NCI-H526 treated with DMSO at 0.1 percent for 48 hours (cell line): ENCODE measurements at regions not wholly inside any gene's neighbourhood (a gene's known extent, or its start where the extent isn't known, plus 50 kb on each side); places are given as distances from the start of the nearest gene placed in this dataset.

Experiments used
- DNase-seq: peaks from one replicate; lab custom pipeline; 2025; lab: John Stamatoyannopoulos, UW

DNA sequence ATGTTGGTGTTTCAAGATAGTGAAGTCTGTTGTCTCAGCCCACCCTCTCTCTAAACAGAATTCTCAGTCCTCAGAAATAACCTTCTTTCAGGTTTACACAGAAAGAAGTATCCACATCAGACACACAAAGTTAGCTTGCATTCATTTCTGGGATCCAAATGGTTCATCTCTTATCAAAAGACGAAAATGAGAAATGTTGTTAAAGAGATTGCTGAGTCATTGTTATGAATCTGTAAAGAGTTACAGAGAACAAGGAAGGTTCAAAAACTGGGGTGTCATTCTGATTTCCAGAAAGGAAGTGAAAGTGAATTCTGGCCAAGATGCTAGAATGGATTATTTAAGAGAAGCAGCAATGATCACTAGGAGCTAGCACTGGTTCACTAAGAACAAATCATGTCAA is 90.5 kb upstream of the ATXN1 start:
- DNase-seq: no peak

DNA sequence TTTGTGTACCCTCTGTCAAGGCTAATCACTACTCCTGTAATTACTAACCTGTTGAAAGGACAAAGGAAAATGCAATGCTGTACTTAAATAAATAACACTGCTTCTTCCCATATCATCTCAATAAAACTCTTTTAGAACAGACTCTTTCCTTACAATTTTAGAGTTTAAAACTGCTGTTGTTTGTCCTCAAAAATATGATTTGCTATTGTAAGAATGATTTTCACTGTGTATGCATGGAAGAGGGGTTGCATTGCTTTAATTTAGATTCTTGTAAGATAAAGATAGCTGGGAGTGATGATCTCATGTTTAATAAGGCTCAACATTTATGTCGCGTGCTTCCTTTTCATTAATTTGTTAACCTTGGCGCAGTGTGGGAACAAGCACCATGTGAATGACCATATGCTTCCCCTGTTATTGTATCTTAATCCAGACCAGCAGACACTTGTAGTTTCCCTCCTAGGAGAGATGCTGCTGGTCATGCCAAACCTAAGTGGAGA is 89.8 kb upstream of the ATXN1 start:
- no peak for DNase-seq

DNA sequence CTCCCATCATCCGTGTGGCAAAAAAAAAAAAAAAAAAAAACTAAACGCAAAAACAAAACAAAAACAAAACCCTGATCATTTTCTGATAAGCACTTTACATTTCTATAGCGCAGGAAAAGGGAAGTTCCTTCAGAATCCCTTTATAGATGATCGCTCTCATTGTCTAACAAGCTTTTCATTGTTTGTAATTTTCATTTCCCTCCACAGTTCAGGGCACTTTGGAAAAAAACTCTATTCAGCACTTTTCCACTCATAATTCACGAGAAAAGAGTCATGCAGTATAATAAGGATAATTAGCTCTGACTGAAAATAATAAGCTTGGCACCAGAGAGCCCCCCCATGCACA is 89.4 kb upstream of the ATXN1 start:
- DNase-seq: no peak

DNA sequence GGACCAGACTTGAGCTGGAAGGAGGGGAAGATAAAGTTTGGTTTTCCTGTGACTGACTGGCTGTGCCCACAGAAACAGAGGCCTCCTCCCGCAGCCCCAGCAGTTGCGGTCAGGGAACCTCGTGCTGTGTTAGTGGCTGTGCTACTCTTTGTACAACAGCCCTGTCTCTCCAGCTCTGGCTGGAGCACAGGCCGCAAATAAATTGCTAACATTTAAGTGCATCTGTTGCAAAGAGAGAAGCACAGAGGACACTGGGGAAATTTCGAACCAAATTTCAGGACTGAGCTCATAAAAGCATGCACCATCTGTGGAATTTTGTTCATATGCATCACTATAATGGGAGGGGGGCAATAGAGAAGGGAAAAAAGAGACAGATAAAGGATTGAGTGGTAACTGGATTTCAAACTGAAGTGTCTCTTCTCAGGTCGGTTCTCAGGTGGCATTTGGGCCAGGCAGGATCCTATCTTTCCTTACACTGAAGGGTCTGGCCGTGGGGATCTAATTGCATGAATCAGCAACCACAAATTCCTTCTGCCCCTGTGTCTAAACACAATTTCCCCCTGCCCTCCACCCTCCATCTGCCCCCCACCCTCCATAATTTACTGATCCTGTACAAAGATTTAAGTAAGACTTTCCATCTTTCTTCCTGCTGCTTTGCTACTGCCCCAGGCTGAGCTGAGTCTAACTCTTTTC is 88.9 kb upstream of the ATXN1 start:
- DNase-seq: no peak

DNA sequence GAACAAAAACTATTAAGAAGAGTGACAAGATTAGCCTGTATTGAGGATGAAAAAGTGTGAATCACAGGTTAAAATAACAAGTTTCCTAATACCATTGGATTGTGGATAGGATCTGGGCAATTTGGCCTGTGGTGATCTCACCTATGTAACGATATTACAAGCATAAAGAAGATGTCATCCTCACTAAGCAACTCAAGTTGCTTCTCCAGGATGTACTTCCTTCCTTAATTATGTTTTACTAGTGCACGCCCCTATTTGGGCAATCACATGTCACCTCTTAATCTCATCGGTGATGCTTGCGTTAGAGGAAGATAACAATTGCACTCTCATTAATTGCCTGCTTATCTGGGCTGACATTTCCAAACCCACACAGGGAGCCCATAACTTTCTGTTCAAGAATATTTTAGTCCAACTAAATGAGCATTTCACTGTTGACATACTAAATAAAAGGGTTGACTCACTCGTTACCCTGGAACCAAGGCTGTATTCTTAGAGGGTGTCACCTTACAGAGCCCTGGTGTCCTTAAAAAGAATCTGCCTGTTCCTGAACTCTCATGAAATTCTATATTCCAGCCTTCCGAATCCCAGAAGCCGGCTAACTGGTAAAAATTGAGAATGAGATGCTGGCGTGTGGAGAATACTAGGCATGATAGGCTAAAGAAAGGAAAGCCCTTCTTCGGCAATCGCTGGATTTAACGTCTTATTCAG is 88.2 kb upstream of the ATXN1 start:
- no peak for DNase-seq

DNA sequence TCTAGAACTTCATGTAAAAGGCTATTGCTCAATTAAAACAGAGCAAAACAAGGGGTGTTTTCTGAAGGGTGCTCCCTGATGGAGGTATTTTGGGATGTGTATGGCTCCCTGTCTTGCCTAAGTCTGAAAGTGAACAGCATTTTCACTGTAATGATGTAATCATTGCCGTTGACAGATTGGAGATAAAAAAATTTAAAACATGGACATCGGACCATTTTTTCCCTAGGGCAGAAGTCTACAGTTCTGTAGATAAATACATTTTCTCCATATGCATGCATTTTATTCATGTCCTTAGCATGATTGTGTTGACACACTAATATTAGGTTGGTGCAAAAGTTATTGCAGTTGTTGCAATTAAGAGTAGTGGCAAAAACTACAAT is 85.1 kb upstream of the ATXN1 start:
- no peak for DNase-seq

DNA sequence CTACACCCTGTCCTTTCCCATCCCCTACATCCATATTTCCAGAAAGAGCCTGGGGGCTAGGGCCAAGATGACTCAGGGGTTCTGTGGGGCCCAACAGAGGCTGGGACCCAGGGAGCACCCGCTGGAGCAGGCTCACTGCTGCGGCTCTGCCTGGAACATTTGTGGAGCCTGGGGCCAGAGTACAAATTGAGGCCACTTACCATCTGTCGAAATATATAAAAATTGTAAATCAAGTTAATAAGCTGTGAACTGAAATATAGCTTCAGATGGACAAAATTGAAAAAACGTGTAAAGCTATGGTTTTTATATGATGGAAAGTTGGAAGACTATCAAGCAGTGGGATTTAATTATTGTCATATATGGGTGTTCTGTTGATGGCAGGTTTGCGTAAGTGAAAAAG is 82.9 kb upstream of the ATXN1 start:
- no peak for DNase-seq

DNA sequence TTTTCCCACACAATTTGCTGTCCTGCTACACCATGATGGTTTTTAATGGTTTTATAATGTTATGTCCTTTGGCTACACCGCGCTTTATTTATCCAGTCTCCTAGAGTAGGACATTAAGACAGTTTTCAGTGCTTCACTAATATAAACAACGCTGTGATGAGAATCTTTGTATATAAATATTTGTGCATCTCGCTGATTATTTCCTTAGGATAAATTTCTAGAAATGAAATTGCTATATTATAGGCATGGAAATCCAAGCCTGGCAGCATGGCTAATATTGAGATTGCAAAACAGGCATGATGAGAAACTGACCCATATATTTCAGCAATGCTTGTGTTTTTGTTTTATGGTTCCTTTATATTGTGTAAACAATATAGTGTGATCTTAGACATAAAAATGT is 81.4 kb upstream of the ATXN1 start:
- no peak for DNase-seq

DNA sequence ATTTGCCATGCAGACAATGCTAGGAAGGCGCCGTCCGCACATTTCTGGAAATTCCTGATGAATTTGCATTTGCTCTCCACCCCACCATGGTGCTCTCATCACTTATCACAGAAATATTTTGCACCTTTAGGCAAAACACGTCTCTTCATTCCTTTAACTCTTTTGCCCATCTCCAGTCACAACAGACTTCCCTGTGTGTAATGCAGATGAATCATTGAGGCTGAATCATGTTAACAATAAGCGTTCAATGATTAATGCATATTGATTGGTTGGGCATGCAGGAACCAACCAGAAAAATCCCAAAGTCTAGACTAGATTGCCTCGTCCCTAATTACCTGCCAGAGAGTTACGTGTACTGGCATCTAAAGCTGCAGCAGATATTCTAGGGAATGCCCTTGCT is 80.0 kb upstream of the ATXN1 start:
- no peak for DNase-seq

DNA sequence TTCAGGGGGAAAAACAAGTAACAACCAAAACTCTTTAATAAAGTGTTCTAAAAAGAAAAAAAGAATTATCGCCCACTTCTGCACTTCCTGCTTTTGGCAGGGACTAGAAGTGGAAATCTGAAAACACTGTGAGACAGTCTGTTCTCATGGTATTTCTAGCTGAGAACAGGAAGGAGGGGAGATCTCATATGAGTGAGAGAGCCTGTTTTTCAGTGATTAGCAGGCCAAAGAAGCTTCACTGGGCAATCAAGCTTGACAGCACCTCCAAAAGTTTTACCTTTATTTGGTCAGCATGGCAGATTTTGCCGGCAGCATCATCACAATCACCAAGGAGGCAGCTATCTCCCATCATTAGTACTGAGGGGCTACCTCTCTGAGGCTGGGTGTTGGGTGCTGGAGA is 79.5 kb upstream of the ATXN1 start:
- no peak for DNase-seq

DNA sequence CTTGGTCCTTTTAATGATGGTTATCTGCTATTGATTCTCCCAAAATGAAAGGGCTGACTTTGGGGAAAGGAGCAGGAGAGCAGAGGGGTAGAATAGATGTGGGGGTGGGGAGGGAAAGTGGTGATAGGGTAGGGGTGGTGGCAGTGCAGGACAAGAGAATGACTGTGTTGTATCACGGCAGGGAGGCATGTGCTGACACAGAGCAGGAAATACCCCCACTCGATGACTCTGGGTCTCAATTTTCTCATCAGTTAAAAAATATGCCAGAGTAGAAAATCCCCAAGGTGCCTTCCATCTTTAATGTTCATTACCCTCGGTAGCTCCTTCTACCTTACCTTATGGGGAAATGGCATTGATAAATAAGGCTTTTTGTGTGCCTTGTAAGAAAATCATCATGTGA is 79.0 kb upstream of the ATXN1 start:
- no peak for DNase-seq

DNA sequence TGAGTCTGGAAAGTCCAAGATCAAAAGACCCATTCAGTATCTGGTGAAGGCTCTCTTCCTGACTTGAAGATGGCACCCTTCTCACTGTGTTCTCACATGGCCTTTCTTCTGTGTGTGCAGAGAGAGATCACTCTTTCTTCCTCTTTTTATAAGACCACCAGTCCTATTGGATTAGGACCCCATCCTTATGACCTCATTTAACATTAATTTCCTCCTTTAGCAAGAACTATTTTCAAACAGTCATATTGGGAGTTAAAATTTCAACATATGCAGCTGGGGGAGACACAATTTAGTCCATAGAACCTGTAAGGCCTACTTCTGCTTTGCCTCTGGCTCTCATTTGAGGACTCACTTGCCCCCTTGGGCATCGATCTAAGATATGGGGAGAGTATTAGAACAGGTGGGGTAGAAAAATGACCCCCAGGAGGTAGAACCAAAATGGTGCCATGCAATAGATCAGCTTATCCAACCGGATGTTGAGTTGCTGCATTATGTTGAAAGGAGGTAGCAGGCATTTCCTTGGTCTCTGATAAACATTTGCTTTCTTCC is 78.4 kb upstream of the ATXN1 start:
- no peak for DNase-seq

DNA sequence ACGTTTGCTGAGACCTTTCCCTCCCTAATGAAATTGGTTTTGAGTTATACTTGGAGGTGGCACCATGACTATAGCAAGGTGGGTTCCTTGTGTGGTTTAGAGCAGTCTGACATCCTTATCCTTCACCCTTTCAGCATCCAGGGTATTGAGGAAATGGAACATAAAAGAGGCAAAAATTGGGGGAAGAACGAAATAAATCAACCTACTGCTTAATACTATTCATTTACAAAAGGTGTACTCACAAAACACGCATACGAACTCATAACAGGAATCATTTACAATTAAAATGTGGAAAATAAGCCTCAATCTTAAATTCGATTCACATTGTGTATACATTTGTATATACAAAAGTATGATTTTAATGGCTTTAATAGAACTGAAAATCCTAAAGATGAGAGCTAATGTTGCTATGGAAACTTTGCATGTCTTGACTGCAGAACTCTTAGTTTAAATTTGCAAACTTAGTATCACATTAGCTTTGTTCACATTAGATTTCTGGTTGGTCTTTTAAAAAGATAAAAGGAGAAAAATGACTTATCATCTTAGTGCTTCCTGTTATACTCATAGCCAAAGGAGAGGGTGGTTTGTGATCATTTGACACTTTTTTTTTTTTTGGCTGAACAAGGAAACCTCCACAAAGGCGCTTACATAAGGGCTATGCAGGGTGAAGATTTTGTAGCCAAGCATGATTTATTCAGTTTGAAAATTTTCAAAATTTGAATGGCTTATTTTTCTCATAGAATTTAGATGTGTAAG is 76.1 kb upstream of the ATXN1 start:
- no peak for DNase-seq

DNA sequence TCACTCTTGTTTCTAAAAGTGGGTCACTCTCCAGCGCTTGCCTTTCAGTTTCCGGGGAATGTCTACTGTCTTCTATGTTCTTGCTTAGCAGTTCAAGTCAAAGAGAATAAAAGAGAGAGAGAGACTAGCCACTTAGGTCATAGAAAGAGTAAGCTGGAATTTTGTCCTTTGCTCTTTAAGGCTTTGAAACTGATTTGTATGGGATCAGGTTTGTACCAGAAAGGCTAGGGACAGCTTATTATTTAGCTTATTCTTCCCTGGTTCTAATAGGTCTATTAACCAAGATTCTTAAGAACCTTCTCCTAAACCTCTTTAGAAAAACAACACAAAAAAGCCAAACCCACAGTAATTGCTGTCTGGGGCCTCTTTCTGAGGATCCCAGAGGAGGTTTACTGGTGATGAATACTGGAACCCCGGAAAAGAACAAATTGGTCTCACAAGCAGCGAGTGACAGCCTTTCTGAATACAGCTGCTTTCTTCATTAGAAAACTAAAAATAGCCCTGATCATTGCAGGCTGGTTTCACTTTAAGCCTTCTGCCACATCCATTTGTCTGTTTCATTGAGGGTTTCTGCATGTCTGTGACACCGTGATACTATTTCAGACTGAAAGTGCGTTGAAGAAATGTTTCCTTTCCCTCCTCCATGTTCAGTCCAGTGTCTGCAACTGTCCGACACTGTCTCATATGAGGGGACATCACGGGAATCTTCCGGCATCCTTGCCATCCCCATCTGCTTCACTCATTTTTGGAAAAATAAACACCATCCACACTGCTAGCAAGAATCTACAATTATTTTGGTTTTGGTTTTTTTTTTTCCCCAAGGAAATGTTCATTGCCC is 75.1 kb upstream of the ATXN1 start:
- DNase-seq: no peak

DNA sequence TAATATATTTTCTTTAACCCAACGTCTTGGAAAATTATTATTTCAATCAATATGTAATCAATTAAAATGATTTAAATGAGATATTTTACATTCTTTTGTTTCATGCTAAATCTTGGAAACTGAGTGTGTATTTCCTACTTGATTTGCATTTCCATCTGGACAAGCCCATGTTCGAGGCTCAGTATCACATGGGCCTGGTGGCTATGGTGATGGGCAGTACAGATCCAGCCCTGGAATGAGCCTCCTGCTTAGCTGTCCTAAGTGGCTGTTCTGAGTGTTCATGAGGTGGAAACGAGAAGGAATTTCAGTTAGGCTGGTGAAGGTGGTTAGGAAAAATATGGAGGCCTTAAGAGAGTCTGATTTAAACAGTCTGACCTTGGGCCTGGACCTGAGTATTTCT is 73.0 kb upstream of the ATXN1 start:
- DNase-seq: no peak

DNA sequence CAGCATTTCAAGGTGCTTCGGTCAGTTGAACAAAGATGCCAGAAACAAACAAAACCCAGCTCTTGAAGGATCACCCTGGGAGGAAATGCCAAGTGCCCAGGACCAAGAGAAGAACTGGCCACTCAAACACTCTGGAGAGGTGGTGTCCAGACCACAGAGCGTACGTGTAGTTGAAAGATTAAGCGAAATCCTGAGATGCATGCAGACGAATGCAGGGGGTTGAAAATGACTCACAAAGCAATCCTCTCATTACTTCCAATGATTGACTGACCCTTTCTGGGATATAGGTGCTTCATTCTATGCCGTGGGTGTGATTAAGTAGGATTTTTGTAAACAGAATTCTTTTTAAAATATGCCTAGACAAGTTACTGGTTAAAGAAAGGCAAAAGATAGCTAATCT is 71.5 kb upstream of the ATXN1 start:
- no peak for DNase-seq

DNA sequence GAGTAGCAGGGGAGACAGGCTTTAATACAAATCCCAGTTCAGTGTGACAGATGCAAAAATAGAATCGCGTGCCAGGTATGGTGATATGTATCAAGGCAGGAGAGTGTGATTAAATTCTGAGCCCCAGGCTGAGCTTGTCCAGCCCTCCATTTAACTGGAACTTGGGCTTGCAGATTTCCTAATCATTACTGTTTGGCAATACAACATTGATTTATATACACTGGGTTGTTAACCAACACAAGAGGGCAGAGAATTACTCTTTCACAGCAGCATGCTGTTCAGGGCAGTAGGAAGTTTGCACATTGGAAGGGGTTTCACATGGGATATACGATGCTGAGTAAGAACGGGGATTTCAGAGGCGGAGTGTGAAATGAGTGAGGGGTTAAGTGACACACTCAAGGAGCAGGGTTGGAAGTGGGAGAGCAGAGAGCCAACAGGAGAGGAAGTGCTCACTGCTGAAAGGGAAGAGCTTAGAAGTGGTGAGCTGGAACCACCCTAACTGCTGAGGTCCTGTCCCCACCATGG is 70.8 kb upstream of the ATXN1 start:
- DNase-seq: no peak

DNA sequence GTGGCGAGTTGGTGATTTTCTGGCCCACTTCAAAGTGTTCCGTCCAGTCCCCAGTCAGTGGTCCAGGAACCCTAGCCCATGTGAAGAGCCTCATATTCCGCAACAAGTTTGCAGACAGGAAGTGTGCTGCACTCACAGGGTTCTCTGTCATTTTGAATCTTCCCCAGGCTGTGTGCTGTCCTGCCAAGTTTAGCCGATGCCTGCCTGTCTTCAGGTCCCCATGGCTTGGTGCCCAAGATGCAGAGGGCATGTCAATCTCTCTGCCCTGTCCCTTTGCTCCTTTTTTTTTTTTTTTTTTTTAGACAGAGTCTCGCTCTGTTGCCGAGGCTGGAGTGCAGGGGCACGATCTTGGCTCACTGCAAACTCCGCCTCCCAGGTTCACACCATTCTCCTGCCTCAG is 69.9 kb upstream of the ATXN1 start:
- no peak for DNase-seq

DNA sequence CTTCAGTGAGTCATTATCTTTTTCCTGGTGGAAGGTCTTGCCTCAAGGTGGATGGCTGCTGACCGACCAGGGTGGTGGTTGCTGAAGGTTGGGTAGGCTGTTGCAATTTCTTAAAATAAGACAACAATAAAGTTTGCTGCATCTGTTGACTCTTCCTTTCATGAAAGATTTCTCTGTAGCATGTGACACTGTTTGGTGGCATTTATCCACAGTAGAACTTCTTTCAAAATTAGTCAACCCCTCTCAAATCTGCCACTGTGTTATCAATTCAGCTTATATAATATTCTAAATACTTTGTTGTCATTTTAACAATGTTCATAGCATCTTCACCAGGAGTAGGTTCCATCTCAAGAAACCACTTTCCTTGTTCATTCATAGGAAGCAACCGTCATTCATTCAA is 66.8 kb upstream of the ATXN1 start:
- DNase-seq: no peak

DNA sequence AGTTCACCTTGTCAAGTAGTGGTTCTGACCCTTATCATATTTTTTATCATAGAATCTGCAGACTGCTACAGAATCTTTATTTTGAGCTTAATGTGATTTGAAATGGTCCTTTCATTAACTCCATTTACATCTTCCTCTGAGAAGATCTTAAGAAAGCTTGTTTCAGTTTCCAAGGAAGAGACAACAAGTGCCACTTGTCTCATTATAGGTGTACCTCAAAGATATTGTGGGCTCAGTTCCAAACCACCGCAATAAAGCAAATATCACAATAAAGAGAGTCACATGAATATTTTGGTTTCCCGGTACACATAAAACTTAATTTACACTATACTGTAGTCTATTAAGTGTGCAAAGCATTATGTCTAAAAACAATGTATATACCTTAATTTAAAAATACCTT is 66.4 kb upstream of the ATXN1 start:
- no peak for DNase-seq

DNA sequence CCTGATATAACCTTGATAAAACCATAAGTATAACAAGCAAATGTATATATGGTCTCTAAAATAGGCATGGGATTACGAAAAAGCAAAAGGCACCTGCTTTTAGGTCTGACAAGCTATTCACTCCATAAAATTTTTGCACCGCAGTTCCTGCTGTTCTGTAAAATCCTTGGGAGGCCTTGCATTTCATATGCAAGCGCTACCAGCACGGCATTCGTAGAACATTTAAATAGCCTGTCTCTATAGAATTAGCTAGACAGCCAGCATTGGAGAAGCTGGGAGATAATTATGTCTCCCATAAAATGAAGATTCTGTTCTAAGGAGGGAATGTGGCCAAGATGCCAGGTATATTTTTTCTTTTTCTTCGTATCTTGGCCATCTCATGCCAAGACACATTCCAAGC is 64.5 kb upstream of the ATXN1 start:
- no peak for DNase-seq
